ENCODE measurements at regions not wholly inside any gene's neighbourhood (a gene's known extent, or its start where the extent isn't known, plus 50 kb on each side); places are given as distances from the start of the nearest gene placed in this dataset.

- TF ChIP-seq CTCF (conservative IDR thresholded peaks at IDR 0.05) (no peak), EZH2 (IDR thresholded peaks at IDR 0.05; ENCODE audit: low read depth) (no peak)
Observed at GRCh38 chr6:40831381-40831780, 207.6 kb downstream of the UNC5CL start.

Measured in PC-9 (cell line).